Loucy (cell line): ENCODE measurements at regions not wholly inside any gene's neighbourhood (a gene's known extent, or its start where the extent isn't known, plus 50 kb on each side); places are given as distances from the start of the nearest gene placed in this dataset.

Experiments used
- H2AFZ ChIP-seq: fragments of 200-600 bp; sonication (generic); 2 replicates; pipeline ENCODE4 v1.6.0; 2016; ENCODE audit warnings: antibody characterized with exemption, mild to moderate bottlenecking, low read length, moderate library complexity
- H3F3A ChIP-seq: fragments of 200-600 bp; 2 replicates; pipeline ENCODE4 v1.6.0; 2016; ENCODE audit warnings: antibody characterized with exemption, low read depth, mild to moderate bottlenecking
- H3K27me3 ChIP-seq: fragments of 200-600 bp; sonication (generic); 2 replicates; pipeline ENCODE4 v1.6.1; 2014; ENCODE audit warnings: low read length, mild to moderate bottlenecking; ENCODE audit not compliant: insufficient read depth, poor library complexity, severe bottlenecking
- H3K36me3 ChIP-seq: fragments of 200-600 bp; sonication (generic); 2 replicates; pipeline ENCODE4 v1.6.1; 2016; ENCODE audit warnings: low read length; ENCODE audit not compliant: insufficient read depth
- H3K4me1 ChIP-seq: fragments of 200-600 bp; sonication (generic); 2 replicates; pipeline ENCODE4 v1.5.1; 2014; ENCODE audit warnings: low read length, mild to moderate bottlenecking; ENCODE audit not compliant: insufficient read depth, poor library complexity, severe bottlenecking
- H3K4me2 ChIP-seq: fragments of 200-600 bp; sonication (generic); 2 replicates; pipeline ENCODE4 v1.6.0; 2014; ENCODE audit warnings: antibody characterized with exemption, low read length, low read depth, mild to moderate bottlenecking; ENCODE audit not compliant: poor library complexity, severe bottlenecking
- H3K4me3 ChIP-seq: fragments of 200-600 bp; sonication (generic); 2 replicates; pipeline ENCODE4 v1.5.1; 2014; ENCODE audit warnings: low read length, mild to moderate bottlenecking, mixed read lengths; ENCODE audit not compliant: poor library complexity, severe bottlenecking
- H3K79me2 ChIP-seq: fragments of 200-600 bp; sonication (generic); 2 replicates; pipeline ENCODE4 v1.6.1; 2014; ENCODE audit warnings: low read length; ENCODE audit not compliant: insufficient read depth
- H3K9ac ChIP-seq: fragments of 200-600 bp; sonication (generic); 2 replicates; pipeline ENCODE4 v1.6.0; 2014; ENCODE audit warnings: mild to moderate bottlenecking, low read depth, low read length, moderate library complexity; ENCODE audit not compliant: poor library complexity, severe bottlenecking
- H3K9me2 ChIP-seq: fragments of 200-600 bp; sonication (generic); replicated peaks from 2 replicates; pipeline ENCODE4 v1.6.1; 2016; ENCODE audit warnings: low read depth, low read length, mixed read lengths
- H3K9me3 ChIP-seq: fragments of 200-600 bp; sonication (generic); 2 replicates; pipeline ENCODE4 v1.6.1; 2014; ENCODE audit warnings: mild to moderate bottlenecking, antibody characterized with exemption, low read length, low read depth; ENCODE audit not compliant: insufficient read depth
- H4K20me1 ChIP-seq: fragments of 200-600 bp; sonication (generic); 2 replicates; pipeline ENCODE4 v1.6.0; 2014; ENCODE audit warnings: antibody characterized with exemption, low read length, mild to moderate bottlenecking; ENCODE audit not compliant: insufficient read depth, poor library complexity, severe bottlenecking
- CTCF ChIP-seq: fragments of 200-600 bp; sonication (generic); conservative IDR thresholded peaks from 2 replicates; pipeline ENCODE4 v1.5.1; 2014; ENCODE audit warnings: mild to moderate bottlenecking, antibody characterized with exemption, low read length
- EZH2phosphoT487 ChIP-seq: fragments of 200-600 bp; IDR thresholded peaks from 2 replicates; pipeline ENCODE4 v1.6.1; 2018; ENCODE audit warnings: antibody characterized with exemption, mild to moderate bottlenecking, moderate library complexity, borderline replicate concordance

GRCh38 chr2:22449696-22450095, 935.3 kb upstream of the KLHL29 start:
- TF ChIP-seq EZH2phosphoT487 (no peak), CTCF (no peak)
- H3K9ac ChIP-seq, result no peak overlapping the region
- no peaks in the 10 kb centered on the region for H3K9me3 ChIP-seq
- H3K9me2 ChIP-seq, result no peaks in the 10 kb centered on the region
- H2AFZ ChIP-seq, result no peak overlapping the region
- H3K79me2 ChIP-seq, result no peaks in the 10 kb centered on the region
- no peaks in the 10 kb centered on the region for H4K20me1 ChIP-seq
- H3K4me2 ChIP-seq, result no peak overlapping the region
- H3K36me3 ChIP-seq, result no peaks in the 10 kb centered on the region
- H3K27me3 ChIP-seq, result no peaks in the 10 kb centered on the region
- no peaks in the 10 kb centered on the region for H3F3A ChIP-seq
- no peaks in the 10 kb centered on the region for H3K4me1 ChIP-seq
- no peak overlapping the region for H3K4me3 ChIP-seq

- no peak overlapping the region for H3K4me3 ChIP-seq
- H3F3A ChIP-seq, result no peaks in the 10 kb centered on the region
- H3K4me2 ChIP-seq, result no peak overlapping the region
- H3K9ac ChIP-seq, result no peak overlapping the region
- no peaks in the 10 kb centered on the region for H3K79me2 ChIP-seq
- no peak for TF ChIP-seq EZH2phosphoT487
- no peak for TF ChIP-seq CTCF
- no peaks in the 10 kb centered on the region for H3K36me3 ChIP-seq
- H4K20me1 ChIP-seq, result no peaks in the 10 kb centered on the region
- H3K27me3 ChIP-seq, result no peaks in the 10 kb centered on the region
- H3K4me1 ChIP-seq, result no peaks in the 10 kb centered on the region
- H3K9me2 ChIP-seq, result no peaks in the 10 kb centered on the region
- no peak overlapping the region for H2AFZ ChIP-seq
- no peaks in the 10 kb centered on the region for H3K9me3 ChIP-seq
These were observed 934.1 kb upstream of the KLHL29 start for GRCh38 chr2:22450831-22451230.

- H3K4me3 ChIP-seq, result no peak overlapping the region
These were observed 930.0 kb upstream of the KLHL29 start for GRCh38 chr2:22454826-22455485.

More at GRCh38 chr2:22454826-22455485, 930.0 kb upstream of the KLHL29 start:
- H3K4me2 ChIP-seq, result no peak overlapping the region
- no peaks in the 10 kb centered on the region for H3K9me2 ChIP-seq
- TF ChIP-seq CTCF, result no peak
- TF ChIP-seq EZH2phosphoT487, result no peak
- no peaks in the 10 kb centered on the region for H3K4me1 ChIP-seq
- no peaks in the 10 kb centered on the region for H3K36me3 ChIP-seq
- H3K9ac ChIP-seq, result no peak overlapping the region
- H4K20me1 ChIP-seq, result no peaks in the 10 kb centered on the region
- H3K9me3 ChIP-seq, result no peaks in the 10 kb centered on the region
- H3K27me3 ChIP-seq, result no peaks in the 10 kb centered on the region
- no peaks in the 10 kb centered on the region for H3F3A ChIP-seq
- no peak overlapping the region for H2AFZ ChIP-seq
- no peaks in the 10 kb centered on the region for H3K79me2 ChIP-seq
